Thyroid gland (tissue), 4 donors: ENCODE measurements at regions not wholly inside any gene's neighbourhood (a gene's known extent, or its start where the extent isn't known, plus 50 kb on each side); places are given as distances from the start of the nearest gene placed in this dataset.

ENCODE experiments used
- POLR2A ChIP-seq, 2 donors: fragments of 450-650 bp; IDR thresholded peaks; one replicate each; pipeline ENCODE4 v1.6.1; 2017; ENCODE audit warnings: antibody characterized with exemption in 2 of 2, mild to moderate bottlenecking in 2 of 2, moderate library complexity in 1 of 2
- TF ChIP-seq, protein P1 (sequence below), 6 experiments: fragments of 200-600 bp in 3 of 6; fragments of 450-650 bp in 3 of 6; sonication (generic) in 3 of 6; IDR thresholded peaks; one replicate each; pipeline ENCODE4 v1.5.1; 2016 to 2019; ENCODE audit warnings: antibody characterized with exemption in 6 of 6, mild to moderate bottlenecking in 2 of 6, inconsistent platforms in 1 of 6, moderate library complexity in 1 of 6

DNA sequence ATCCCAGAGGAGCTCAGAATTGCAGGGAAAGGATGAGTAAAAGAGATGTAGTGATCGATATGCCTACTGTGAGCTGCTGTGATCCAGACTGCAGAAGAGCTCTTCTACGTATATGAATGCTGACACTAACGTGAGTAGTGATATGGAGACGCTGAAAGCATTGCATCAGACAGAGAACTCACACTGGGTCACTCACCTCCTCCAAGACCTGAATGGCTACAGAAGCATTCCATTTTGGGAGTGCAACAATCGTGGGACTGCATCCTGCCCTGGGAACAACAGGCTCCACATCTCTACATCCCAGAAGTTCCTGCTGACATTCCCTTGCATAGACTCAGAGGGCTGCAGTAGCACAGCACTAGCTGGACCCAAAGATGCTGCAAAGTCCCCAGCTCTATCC, 755.9 kb upstream of the MEF2C start:
- TF ChIP-seq, protein P1, sequence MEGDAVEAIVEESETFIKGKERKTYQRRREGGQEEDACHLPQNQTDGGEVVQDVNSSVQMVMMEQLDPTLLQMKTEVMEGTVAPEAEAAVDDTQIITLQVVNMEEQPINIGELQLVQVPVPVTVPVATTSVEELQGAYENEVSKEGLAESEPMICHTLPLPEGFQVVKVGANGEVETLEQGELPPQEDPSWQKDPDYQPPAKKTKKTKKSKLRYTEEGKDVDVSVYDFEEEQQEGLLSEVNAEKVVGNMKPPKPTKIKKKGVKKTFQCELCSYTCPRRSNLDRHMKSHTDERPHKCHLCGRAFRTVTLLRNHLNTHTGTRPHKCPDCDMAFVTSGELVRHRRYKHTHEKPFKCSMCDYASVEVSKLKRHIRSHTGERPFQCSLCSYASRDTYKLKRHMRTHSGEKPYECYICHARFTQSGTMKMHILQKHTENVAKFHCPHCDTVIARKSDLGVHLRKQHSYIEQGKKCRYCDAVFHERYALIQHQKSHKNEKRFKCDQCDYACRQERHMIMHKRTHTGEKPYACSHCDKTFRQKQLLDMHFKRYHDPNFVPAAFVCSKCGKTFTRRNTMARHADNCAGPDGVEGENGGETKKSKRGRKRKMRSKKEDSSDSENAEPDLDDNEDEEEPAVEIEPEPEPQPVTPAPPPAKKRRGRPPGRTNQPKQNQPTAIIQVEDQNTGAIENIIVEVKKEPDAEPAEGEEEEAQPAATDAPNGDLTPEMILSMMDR (IDR thresholded peaks at IDR 0.05) = no peak
- no peak for TF ChIP-seq POLR2A (IDR thresholded peaks at IDR 0.05)
